ENCODE measurements at regions not wholly inside any gene's neighbourhood (a gene's known extent, or its start where the extent isn't known, plus 50 kb on each side); places are given as distances from the start of the nearest gene placed in this dataset.

- Histone ChIP-seq H3K27me3 (no peaks in the 10 kb centered on the region), H3K36me3 (no peaks in the 10 kb centered on the region), H3K4me3 (no peak overlapping the region), H3K9me3 (ENCODE audit: low read depth) (no peaks in the 10 kb centered on the region), H3K27ac (no peak overlapping the region), H3K4me1 (ENCODE audit: low read depth) (no peaks in the 10 kb centered on the region)
- no peak for DNase-seq (ENCODE audit: low read depth in 1 of 2, low spot score in 1 of 2)
- TF ChIP-seq, protein P1, sequence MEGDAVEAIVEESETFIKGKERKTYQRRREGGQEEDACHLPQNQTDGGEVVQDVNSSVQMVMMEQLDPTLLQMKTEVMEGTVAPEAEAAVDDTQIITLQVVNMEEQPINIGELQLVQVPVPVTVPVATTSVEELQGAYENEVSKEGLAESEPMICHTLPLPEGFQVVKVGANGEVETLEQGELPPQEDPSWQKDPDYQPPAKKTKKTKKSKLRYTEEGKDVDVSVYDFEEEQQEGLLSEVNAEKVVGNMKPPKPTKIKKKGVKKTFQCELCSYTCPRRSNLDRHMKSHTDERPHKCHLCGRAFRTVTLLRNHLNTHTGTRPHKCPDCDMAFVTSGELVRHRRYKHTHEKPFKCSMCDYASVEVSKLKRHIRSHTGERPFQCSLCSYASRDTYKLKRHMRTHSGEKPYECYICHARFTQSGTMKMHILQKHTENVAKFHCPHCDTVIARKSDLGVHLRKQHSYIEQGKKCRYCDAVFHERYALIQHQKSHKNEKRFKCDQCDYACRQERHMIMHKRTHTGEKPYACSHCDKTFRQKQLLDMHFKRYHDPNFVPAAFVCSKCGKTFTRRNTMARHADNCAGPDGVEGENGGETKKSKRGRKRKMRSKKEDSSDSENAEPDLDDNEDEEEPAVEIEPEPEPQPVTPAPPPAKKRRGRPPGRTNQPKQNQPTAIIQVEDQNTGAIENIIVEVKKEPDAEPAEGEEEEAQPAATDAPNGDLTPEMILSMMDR (IDR thresholded peaks at IDR 0.05; ENCODE audit: low read depth, low read length) = no peak
These were observed 854.7 kb upstream of the ADGRL3 start for GRCh38 chr4:60345392-60345791.

DNA sequence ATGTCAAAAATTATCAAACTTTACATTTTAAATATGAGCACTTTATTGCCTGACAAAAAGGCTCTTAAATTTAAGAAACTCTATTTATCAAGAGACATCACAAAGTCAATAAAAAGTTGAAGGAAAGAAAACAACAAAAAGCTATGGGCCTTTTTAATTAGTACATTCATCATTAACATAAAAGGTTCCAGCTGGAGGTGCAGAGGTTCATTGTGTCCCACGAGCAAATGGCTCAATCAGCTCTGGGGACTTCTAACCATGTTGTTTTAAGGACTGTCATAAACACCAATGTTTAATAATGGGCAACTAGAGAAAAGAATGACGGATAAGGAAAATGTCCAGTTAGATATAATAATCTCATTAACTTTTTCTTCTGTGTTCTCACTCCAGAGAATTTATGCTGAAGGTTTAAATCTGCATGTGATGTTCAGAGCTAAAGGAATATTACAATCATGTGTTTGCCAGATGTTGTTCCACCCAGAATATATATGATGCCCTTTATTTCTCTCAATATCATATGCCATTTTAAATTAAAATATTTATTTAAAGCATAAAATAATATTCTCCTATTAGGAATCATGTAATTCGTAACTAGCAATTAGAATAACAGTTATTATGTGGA is 840.3 kb upstream of the ADGRL3 start:
- TF ChIP-seq, protein P1 (IDR thresholded peaks at IDR 0.05; ENCODE audit: low read depth, low read length) = no peak
- DNase-seq (ENCODE audit: low read depth in 1 of 2, low spot score in 1 of 2) = no peak
- no peaks in the 10 kb centered on the region for H3K36me3 ChIP-seq
- H3K4me3 ChIP-seq = no peak overlapping the region
- no peaks in the 10 kb centered on the region for H3K9me3 ChIP-seq (ENCODE audit: low read depth)
- H3K27me3 ChIP-seq = no peaks in the 10 kb centered on the region
- peaks cover 7% of the 10 kb centered on the region for H3K4me1 ChIP-seq (ENCODE audit: low read depth)
- H3K27ac ChIP-seq = no peak overlapping the region

DNA sequence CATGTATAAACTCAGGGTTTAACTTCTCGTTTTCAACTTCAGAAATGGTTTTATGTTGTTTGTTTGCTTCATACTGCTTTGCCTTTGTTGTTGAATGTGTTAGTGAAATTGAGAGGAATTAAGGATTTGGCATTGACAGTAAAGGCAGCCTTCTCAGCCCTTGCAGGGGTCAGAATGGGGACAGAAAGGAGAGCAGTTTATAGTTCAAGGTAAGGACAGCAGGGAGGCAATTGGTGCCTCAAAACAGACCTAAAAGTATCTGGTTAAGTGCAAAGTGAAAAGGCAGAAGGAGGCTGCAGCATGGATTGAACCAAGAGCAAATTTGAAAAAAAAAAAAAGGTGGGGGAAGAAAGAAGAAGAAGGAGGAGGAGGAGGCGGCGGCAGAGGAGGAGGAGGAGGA is 835.0 kb upstream of the ADGRL3 start:
- Histone ChIP-seq H3K4me1 (ENCODE audit: low read depth) (peaks cover 7% of the 10 kb centered on the region), H3K36me3 (no peaks in the 10 kb centered on the region), H3K27ac (no peak overlapping the region), H3K4me3 (no peak overlapping the region), H3K27me3 (no peaks in the 10 kb centered on the region), H3K9me3 (ENCODE audit: low read depth) (no peaks in the 10 kb centered on the region)
- no peak for DNase-seq (ENCODE audit: low read depth in 1 of 2, low spot score in 1 of 2)
- TF ChIP-seq, protein P1 (IDR thresholded peaks at IDR 0.05; ENCODE audit: low read depth, low read length) = no peak

DNA sequence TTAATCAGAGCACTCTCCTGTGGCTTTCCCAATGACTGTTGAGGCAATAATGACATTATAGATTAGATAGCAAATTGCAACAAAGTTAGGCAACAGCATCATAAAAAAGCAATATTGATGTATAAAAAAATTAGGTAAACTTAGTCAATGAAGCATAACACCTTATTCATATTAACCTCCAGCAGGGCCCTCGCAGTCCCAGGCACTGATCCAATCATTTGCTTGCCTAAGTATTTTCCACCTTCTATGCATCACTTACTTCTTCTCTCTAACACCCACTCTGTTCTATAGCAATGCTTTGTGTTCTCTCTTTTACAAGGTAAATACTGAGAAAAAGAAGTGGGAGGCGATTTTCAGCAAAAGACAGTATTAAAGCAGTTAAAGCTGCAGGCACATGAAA is 833.5 kb upstream of the ADGRL3 start:
- no peak overlapping the region for H3K4me3 ChIP-seq
- no peaks in the 10 kb centered on the region for H3K9me3 ChIP-seq (ENCODE audit: low read depth)
- H3K27me3 ChIP-seq = no peaks in the 10 kb centered on the region
- TF ChIP-seq, protein P1 (IDR thresholded peaks at IDR 0.05; ENCODE audit: low read depth, low read length) = no peak
- no peak for DNase-seq (ENCODE audit: low read depth in 1 of 2, low spot score in 1 of 2)
- no peaks in the 10 kb centered on the region for H3K4me1 ChIP-seq (ENCODE audit: low read depth)
- H3K36me3 ChIP-seq = no peaks in the 10 kb centered on the region
- no peak overlapping the region for H3K27ac ChIP-seq

DNA sequence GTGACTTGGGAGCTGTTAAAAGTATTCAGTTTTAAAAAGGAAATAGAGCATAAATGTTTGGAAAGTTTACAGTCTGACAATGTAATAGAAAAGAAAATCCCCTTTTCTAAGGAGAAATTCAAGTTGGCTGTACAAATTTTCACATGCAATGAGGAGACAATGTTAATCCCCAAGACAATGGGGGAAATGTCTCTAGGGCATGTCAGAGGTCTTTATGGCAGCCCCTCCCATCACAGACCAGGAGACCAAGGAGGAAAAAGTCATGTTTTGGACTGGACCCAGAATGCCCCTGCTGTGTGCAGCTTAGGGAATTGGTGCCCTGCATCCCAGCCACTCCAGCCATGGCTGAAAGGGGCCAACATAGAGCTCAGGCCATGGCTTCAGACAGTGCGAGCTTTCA is 831.1 kb upstream of the ADGRL3 start:
- no peak for DNase-seq (ENCODE audit: low read depth in 1 of 2, low spot score in 1 of 2)
- no peak overlapping the region for H3K27ac ChIP-seq
- H3K4me1 ChIP-seq (ENCODE audit: low read depth) = no peaks in the 10 kb centered on the region
- H3K9me3 ChIP-seq (ENCODE audit: low read depth) = no peaks in the 10 kb centered on the region
- no peaks in the 10 kb centered on the region for H3K36me3 ChIP-seq
- H3K27me3 ChIP-seq = no peaks in the 10 kb centered on the region
- TF ChIP-seq, protein P1 (IDR thresholded peaks at IDR 0.05; ENCODE audit: low read depth, low read length) = no peak
- no peak overlapping the region for H3K4me3 ChIP-seq
